HG03342 (cell line): ENCODE measurements at regions not wholly inside any gene's neighbourhood (a gene's known extent, or its start where the extent isn't known, plus 50 kb on each side); places are given as distances from the start of the nearest gene placed in this dataset.
"Not testable (repeated sequence)": the region's sequence is repeated elsewhere in the genome, so short reads cannot be mapped to it uniquely, and the experiment has no call there.

Experiments used
- ATAC-seq: cut with Tn5 transposase; IDR thresholded peaks from one replicate; pipeline ENCODE4 v1.9.1; 2021; ENCODE audit warnings: mild to moderate bottlenecking, moderate library complexity; ENCODE audit not compliant: unreplicated experiment

DNA sequence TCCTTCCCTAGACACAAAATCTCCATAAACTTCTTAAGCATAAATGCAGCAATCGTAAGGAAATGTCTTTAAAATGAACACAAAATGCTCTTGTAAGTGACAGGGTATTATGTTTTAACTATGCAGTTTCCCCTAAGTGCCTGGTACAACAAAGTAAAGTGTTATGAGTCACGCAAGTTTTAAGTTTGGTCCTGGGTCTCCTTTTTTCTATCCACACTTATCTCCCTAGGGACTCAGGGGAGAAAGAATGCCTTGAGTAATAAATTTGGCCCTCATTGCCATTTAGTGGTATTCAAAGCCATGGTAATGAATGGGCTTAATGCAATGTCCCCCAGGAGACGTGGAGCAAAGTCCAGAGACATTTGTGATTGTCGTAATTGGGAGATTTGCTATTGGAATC, 149.1 kb downstream of the MAGEB17 start:
- no peak for ATAC-seq

- ATAC-seq, result no peak
These were observed 152.6 kb downstream of the MAGEB17 start for GRCh38 chrX:16319929-16320328.

GRCh38 chrX:16320765-16321355, 153.6 kb downstream of the MAGEB17 start:
- no peak for ATAC-seq

- no peak for ATAC-seq
These were observed 166.2 kb downstream of the MAGEB17 start for GRCh38 chrX:16333453-16333852.

DNA sequence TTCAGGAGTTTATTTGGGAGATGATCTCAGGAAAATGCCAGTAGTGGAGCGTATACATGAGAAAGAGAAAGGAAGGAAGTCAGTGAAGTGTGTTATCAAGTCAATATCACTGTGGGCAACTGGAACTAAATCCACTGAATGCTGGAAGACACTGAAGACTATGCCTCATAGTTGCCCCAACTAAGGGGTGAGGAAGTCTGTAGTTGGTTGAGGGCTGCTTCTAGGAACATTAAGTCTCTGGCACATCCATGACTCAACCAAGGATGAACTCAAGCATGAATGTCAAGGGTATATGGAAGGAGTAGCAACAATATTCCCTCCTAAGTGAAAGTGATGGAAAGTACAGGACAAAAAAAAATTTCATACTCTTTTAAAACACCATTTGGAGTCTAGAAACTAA, 167.9 kb downstream of the MAGEB17 start:
- no peak for ATAC-seq

DNA sequence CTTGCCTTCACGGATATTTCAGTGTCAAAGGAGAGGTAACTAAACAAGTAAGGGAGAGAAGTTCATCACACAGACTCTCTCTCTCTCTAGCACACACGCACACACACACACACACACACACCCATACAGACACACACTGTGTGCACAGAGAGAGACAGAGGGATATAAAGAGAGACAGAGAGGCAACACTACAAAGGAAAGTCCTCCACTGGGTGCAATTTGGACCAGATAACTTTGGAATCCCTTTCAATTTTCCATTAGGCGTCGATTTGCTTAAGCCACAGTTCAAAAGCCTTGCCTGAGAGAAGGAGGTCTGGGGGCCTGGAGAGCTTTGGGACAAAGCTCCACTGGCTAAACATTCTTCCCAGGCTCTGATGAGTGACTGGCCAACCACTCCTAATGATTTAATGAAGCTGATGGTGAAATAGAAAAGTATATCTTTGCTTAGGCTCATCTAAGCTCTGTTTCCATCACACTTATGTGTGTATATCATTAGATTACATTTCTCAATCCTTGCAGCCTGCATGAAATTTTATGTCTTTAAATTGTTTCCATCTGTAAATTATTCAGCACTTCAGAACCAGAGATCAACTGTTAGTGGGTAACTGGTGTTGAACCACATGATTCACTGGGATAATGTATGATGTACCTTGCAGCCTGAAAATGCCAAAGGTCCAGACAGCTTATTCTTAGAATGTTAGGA, 180.8 kb downstream of the MAGEB17 start:
- ATAC-seq, result no peak

DNA sequence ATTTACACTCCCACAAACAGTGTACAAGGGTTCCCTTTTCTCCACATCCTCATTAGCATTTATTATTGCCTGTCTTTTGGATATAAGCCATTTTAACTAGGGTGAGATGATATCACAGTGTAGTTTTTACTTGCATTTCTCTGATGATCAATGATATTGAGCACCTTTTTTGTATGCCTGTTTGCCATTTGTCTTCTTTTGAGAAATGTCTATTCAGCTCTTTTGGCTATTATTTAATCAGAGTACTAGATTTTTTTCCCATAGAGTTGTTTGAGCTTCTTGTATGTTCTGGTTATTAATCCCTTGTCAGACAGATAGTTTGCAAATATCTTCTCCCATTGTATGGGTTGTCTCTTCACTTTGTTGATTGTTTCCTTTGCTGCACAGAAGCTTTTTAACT, 190.6 kb downstream of the MAGEB17 start:
- ATAC-seq, result no peak

- not testable (repeated sequence) for ATAC-seq
These were observed 192.8 kb downstream of the MAGEB17 start for GRCh38 chrX:16360056-16360455.

- ATAC-seq, result no peak
These were observed 201.4 kb downstream of the MAGEB17 start for GRCh38 chrX:16368696-16369095.

GRCh38 chrX:16376056-16376455, 208.8 kb downstream of the MAGEB17 start:
- ATAC-seq, result no peak

GRCh38 chrX:16386126-16386525, 218.8 kb downstream of the MAGEB17 start:
- ATAC-seq, result no peak

- ATAC-seq, result no peak
These were observed 225.3 kb downstream of the MAGEB17 start for GRCh38 chrX:16392597-16392996.

GRCh38 chrX:16394290-16394689, 227.0 kb downstream of the MAGEB17 start:
- ATAC-seq, result no peak

GRCh38 chrX:16403808-16404207, 236.5 kb downstream of the MAGEB17 start:
- no peak for ATAC-seq

GRCh38 chrX:16416588-16416987, 233.4 kb upstream of the S100G start:
- ATAC-seq, result no peak

DNA sequence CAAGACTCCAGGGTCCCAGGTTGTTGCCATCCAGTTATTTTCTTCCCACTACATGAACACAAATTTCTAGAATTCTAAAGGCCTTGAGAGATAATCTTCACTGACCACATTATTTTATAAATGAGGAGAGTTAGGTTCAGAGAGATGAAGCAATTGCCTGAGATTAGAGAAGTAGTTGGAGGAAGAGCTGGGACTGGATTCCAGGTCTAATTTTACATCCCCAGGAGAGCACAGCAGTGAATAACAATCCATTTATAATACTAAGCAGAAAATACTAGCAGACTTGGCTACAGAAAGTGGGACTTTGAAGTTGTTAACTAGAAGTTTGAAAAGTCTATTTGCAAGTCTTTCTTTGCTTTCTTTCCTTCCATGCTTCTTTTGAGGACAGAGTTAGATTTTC, 231.3 kb upstream of the S100G start:
- ATAC-seq, result no peak

DNA sequence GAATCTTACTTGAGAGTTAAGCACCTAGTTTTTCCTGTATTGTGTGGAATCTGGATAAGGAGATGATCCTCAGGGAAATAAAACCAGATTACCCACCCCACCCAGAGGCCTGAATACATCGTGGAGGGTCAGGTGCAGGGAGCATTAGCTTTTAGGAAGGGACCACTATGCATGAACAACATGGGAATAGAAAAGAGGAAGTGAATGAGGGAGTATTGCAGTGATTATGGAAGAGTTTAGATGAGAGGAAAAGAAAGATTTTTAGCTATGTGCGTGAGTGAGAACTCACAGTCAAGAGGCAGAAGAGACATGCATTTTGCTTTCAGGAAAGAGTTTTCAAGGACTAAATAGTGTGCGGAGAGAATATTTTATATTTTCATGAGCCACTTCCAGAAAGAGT, 222.3 kb upstream of the S100G start:
- ATAC-seq, result no peak

DNA sequence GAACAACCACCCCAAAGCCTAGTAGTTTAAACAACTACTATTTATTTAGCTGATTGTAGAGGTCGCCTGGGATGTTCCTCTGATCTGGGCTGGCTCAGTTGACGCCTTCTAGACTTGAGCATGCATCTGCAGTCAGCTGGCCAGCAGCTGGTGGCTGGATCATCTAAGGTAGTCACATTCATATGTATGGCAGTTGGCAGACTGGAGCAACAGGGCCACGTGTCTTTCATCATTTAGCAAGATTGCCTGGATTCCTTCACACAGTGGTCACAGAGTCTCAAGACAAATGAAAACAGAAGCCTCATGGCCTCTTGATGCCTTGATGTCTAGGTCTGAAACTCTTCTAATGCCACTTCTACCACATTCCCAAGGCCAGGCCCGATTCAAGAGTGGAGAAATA, 220.6 kb upstream of the S100G start:
- no peak for ATAC-seq

- no peak for ATAC-seq
These were observed 218.7 kb upstream of the S100G start for GRCh38 chrX:16431266-16431665.

DNA sequence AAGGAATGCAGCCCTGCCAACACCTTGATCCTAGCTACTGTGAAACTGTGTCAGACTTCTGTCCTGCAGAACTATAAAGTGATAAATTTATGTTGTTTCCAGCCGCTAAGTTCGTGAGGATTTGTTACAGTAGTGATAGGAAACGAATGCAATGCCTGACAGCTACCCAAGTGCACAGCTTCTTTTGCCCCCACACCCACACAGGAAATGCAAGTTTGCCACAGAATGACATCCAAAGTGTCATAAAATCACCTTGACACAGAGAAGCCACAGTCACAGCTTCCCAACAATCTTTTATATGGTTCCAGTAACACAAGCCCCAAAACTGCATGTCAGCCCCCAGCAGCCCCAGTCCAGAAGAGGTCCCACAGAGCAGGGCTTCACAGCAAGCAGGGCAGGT, 216.9 kb upstream of the S100G start:
- ATAC-seq, result no peak

GRCh38 chrX:16435399-16435986, 214.5 kb upstream of the S100G start:
- no peak for ATAC-seq

- ATAC-seq, result peak; percentile 84
These were observed 213.4 kb upstream of the S100G start for GRCh38 chrX:16436348-16437188.
